ENCODE measurements at regions not wholly inside any gene's neighbourhood (a gene's known extent, or its start where the extent isn't known, plus 50 kb on each side); places are given as distances from the start of the nearest gene placed in this dataset.

GRCh38 chr3:145900056-145900829, 260.7 kb downstream of the PLOD2 start:
- TF ChIP-seq TEAD4 (IDR thresholded peaks at IDR 0.05) (no peak), MAX (IDR thresholded peaks at IDR 0.05) (no peak)

DNA sequence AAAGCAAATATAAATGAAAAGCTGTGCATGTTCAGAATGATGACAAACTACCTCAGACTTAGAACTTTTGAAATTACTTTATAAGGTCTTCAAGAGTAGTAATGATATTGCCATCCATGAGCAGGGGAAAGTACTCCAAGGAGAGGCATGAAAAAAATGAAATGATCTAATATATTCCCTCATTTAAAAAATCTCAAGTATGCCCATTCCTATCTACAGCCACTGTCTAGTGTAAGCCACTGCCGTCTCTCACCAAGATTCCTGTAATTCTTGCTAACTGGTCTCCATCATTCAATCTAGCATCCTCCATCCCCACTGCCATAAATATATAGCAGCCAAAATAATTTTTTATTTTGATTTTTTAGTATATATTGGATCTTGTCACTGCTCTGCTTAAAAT, 258.8 kb downstream of the PLOD2 start:
- TF ChIP-seq TAF1 (IDR thresholded peaks at IDR 0.05; ENCODE audit: low read depth) (no peak), CREB1 (IDR thresholded peaks at IDR 0.05; ENCODE audit: low read depth) (no peak), CEBPB (IDR thresholded peaks at IDR 0.05) (no peak)

- no peak for TF ChIP-seq NFIC (IDR thresholded peaks at IDR 0.05)
- TF ChIP-seq CEBPB (IDR thresholded peaks at IDR 0.05): no peak
- no peak for TF ChIP-seq ZBTB7A (IDR thresholded peaks at IDR 0.05; ENCODE audit: low read depth)
Observed at GRCh38 chr3:145903472-145904013, 257.4 kb downstream of the PLOD2 start.

GRCh38 chr3:145904138-145904537, 256.8 kb downstream of the PLOD2 start:
- TF ChIP-seq TEAD4 (IDR thresholded peaks at IDR 0.05) (no peak), EP300 (IDR thresholded peaks at IDR 0.05; ENCODE audit: borderline replicate concordance) (no peak), TAF1 (IDR thresholded peaks at IDR 0.05; ENCODE audit: low read depth) (no peak)

DNA sequence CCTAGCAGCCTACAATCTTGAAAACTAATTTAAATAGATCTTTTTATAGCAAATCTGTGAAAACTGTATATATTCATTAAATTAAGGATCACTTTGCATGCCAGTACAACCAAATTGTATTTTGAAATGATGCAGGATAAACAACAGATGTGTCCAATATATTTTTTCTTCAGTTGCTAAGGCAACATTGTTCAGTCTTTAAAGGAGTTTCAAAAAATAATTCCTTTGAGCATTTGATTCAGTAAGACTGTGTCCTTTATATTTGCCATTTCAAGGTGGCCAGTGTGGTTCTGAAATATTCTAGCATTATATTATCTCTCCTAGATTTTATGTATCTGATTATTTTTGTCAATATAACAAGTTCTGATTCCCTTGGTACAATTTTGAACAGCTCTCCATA, 254.7 kb downstream of the PLOD2 start:
- TF ChIP-seq CEBPB (IDR thresholded peaks at IDR 0.05) (no peak), TAF1 (IDR thresholded peaks at IDR 0.05; ENCODE audit: low read depth) (no peak), EGR1 (IDR thresholded peaks at IDR 0.05) (no peak), FOXM1 (IDR thresholded peaks at IDR 0.05; ENCODE audit: borderline replicate concordance, low read depth) (no peak), YY1 (IDR thresholded peaks at IDR 0.05; ENCODE audit: low read depth) (no peak), NFIC (IDR thresholded peaks at IDR 0.05) (no peak)
- TF ChIP-seq, protein P1, sequence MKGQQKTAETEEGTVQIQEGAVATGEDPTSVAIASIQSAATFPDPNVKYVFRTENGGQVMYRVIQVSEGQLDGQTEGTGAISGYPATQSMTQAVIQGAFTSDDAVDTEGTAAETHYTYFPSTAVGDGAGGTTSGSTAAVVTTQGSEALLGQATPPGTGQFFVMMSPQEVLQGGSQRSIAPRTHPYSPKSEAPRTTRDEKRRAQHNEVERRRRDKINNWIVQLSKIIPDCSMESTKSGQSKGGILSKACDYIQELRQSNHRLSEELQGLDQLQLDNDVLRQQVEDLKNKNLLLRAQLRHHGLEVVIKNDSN (IDR thresholded peaks at IDR 0.05): no peak

DNA sequence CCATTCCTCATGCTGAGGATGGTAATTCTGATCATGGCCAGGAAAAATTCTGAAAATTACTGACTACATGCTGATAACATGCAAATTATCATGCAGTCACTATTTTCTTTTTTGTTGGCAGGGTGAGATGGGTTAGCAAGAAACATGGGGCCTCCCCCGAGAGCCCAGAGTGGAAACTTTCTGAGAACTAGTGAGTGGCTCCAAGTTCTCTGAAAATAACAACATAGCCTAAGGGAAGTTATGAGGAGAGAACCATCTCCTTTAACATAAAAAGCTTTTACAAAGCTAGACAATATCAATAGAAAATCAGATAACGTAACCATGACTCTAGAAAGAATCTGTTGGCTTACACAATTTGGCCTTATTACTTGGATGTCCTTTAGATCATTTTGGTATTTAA, 254.2 kb downstream of the PLOD2 start:
- TF ChIP-seq ZBTB7A (IDR thresholded peaks at IDR 0.05; ENCODE audit: low read depth) (no peak), EP300 (IDR thresholded peaks at IDR 0.05; ENCODE audit: borderline replicate concordance) (no peak), RAD21 (IDR thresholded peaks at IDR 0.05; ENCODE audit: low read depth) (no peak), NFIC (IDR thresholded peaks at IDR 0.05) (no peak), YY1 (IDR thresholded peaks at IDR 0.05; ENCODE audit: low read depth) (no peak), REST (IDR thresholded peaks at IDR 0.05; ENCODE audit: low read depth) (no peak), MAX (IDR thresholded peaks at IDR 0.05) (no peak), TEAD4 (IDR thresholded peaks at IDR 0.05) (no peak), CREB1 (IDR thresholded peaks at IDR 0.05; ENCODE audit: low read depth) (no peak), TAF1 (IDR thresholded peaks at IDR 0.05; ENCODE audit: low read depth) (no peak), CEBPB (IDR thresholded peaks at IDR 0.05) (no peak), TCF12 (IDR thresholded peaks at IDR 0.05; ENCODE audit: low read depth) (no peak), EGR1 (IDR thresholded peaks at IDR 0.05) (no peak), FOXM1 (IDR thresholded peaks at IDR 0.05; ENCODE audit: borderline replicate concordance, low read depth) (no peak)
- TF ChIP-seq, protein P1 (IDR thresholded peaks at IDR 0.05): no peak

DNA sequence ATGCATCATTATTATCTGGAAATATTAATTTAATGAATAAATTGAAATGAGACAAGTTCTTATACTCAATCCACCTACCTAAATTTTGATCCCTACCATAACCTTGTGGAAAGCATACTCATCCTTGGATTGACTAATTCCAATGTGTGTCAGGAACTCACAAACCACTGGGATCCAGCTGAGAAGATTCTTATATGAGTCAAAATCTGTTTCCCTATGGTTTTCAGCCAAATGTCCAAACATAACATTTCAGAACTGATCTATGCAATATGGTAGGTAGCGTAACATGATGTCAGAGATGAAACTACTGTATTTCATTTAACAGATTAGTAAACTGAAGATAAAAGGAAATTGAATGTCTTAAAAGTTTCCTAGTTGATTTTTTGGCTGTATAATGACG, 250.0 kb downstream of the PLOD2 start:
- TF ChIP-seq FOXM1 (IDR thresholded peaks at IDR 0.05; ENCODE audit: borderline replicate concordance, low read depth): no peak
- TF ChIP-seq TEAD4 (IDR thresholded peaks at IDR 0.05): no peak
- TF ChIP-seq CEBPB (IDR thresholded peaks at IDR 0.05): no peak
- no peak for TF ChIP-seq TCF12 (IDR thresholded peaks at IDR 0.05; ENCODE audit: low read depth)
- no peak for TF ChIP-seq EGR1 (IDR thresholded peaks at IDR 0.05)
- no peak for TF ChIP-seq CREB1 (IDR thresholded peaks at IDR 0.05; ENCODE audit: low read depth)
- no peak for TF ChIP-seq EP300 (IDR thresholded peaks at IDR 0.05; ENCODE audit: borderline replicate concordance)
- TF ChIP-seq NFIC (IDR thresholded peaks at IDR 0.05): no peak
- no peak for TF ChIP-seq MAX (IDR thresholded peaks at IDR 0.05)
- no peak for TF ChIP-seq ZBTB7A (IDR thresholded peaks at IDR 0.05; ENCODE audit: low read depth)
- no peak for TF ChIP-seq RAD21 (IDR thresholded peaks at IDR 0.05; ENCODE audit: low read depth)
- TF ChIP-seq, protein P1 (IDR thresholded peaks at IDR 0.05): no peak
- TF ChIP-seq REST (IDR thresholded peaks at IDR 0.05; ENCODE audit: low read depth): no peak
- TF ChIP-seq TAF1 (IDR thresholded peaks at IDR 0.05; ENCODE audit: low read depth): no peak
- no peak for TF ChIP-seq YY1 (IDR thresholded peaks at IDR 0.05; ENCODE audit: low read depth)
